ENCODE measurements at regions not wholly inside any gene's neighbourhood (a gene's known extent, or its start where the extent isn't known, plus 50 kb on each side); places are given as distances from the start of the nearest gene placed in this dataset.
A peak's percentile ranks its signal among the peaks of the same experiment; 100 is the strongest.

DNA sequence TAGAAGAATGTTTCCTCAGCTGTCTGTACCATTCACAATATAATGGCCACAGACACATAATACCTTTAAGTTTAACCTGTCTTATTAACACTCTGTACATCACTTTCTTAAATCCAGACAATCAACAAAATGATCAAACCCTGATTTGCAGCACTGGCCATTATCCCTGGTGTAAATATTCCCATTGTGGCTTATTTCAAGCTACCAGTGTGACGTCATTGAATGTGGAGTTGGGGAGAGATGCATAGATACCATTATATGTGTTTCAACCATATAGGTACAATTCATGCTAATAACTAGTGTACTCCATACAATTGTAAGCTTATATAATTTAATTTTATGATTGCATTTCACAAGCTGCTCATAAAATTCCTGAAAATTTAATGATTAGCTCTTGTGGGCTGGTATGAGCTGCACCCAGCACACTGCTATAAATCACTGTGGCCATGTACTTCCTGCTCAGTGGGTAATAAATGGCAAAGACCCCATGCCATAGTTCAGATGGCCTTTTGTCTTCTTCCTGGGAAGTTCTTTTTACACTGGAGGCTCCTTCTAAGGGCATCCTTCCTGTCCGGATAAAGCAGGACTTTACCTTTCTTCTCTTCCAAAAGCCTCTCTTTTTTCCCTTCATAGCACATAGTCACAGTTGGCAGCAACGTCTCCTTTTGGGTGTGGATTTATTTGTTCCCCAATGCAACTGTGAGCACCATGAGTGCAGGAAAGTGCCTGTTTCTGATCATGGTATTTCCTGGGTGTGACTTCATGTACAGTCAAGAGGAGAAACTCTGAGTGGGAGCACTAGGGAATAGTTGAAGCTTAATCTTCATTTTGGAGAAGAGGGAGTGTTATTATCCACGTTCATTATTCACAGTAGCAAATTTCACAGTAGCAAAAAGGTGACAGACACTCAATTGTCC lies 87.8 kb downstream of the MIAT start:
- no peak for DNase-seq (ENCODE audit: low read depth)
- H3K4me3 ChIP-seq (ENCODE audit: low read depth, low read length), result no peak overlapping the region
- TF ChIP-seq, protein P1, sequence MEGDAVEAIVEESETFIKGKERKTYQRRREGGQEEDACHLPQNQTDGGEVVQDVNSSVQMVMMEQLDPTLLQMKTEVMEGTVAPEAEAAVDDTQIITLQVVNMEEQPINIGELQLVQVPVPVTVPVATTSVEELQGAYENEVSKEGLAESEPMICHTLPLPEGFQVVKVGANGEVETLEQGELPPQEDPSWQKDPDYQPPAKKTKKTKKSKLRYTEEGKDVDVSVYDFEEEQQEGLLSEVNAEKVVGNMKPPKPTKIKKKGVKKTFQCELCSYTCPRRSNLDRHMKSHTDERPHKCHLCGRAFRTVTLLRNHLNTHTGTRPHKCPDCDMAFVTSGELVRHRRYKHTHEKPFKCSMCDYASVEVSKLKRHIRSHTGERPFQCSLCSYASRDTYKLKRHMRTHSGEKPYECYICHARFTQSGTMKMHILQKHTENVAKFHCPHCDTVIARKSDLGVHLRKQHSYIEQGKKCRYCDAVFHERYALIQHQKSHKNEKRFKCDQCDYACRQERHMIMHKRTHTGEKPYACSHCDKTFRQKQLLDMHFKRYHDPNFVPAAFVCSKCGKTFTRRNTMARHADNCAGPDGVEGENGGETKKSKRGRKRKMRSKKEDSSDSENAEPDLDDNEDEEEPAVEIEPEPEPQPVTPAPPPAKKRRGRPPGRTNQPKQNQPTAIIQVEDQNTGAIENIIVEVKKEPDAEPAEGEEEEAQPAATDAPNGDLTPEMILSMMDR (IDR thresholded peaks at IDR 0.05; ENCODE audit: insufficient read depth, low read depth, low read length), result no peak

DNA sequence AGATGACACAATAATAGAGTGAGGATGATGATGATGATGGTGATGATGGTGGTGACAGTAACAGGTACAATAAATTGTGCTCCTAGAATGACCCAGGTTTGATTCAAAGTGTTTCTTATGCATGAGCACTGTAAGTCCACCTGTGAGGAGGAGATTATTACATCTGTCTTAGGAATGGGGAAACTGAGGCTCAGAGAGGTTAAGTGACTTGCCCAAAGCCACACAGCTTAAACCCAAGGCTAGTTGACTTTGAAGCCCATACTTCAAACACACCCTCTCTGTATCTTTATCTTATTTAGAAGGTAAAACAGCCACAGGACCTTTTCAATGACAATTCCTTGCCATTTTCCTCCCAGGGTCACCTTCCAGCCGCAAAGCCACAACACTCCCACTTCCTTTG lies 88.9 kb downstream of the MIAT start:
- DNase-seq (ENCODE audit: low read depth), result no peak
- TF ChIP-seq, protein P1 (IDR thresholded peaks at IDR 0.05; ENCODE audit: insufficient read depth, low read depth, low read length), result no peak
- no peak overlapping the region for H3K4me3 ChIP-seq (ENCODE audit: low read depth, low read length)

DNA sequence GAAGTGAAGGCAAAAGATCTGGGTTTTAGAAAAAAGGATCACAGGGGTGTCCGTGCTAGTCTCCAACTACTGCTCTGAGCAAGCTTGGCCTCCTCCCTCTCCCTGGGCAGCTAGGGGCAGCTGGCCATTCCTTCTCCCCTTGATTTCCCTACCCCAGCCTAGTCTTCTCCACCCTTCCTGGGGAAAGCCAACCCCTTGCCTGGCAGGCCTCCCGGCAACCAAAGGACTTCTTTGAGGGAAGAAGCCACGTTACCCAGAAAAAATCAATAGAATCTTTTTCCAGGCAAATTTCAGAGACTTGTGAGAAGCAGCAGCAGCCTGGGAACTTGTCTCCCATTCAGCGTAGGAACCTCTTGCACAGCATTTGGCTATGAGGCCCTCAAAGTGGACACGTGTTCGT lies 91.5 kb downstream of the MIAT start:
- TF ChIP-seq, protein P1 (IDR thresholded peaks at IDR 0.05; ENCODE audit: insufficient read depth, low read depth, low read length), result no peak
- H3K4me3 ChIP-seq (ENCODE audit: low read depth, low read length), result no peak overlapping the region
- no peak for DNase-seq (ENCODE audit: low read depth)

DNA sequence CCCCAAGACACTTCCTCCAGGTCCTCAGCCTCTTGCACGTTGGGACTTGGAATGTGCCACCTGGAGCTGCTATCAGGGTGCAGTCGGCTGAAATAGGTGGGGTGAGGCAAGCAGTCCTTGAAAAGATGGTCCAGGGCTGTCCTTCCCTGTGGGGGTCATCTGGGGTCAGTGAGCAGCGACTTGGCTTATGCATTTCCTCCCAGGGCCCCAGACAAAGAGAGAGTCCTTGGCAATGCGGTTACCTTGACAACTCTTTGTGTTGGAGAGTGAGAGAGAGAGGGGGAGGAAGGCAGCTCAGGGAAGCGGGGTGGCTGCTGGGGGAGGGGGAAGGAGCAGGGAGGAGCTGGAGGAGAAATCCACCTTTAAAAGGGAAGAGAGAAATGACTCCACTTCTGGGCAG lies 93.8 kb downstream of the MIAT start:
- DNase-seq (ENCODE audit: low read depth), result no peak
- TF ChIP-seq, protein P1 (IDR thresholded peaks at IDR 0.05; ENCODE audit: insufficient read depth, low read depth, low read length), result no peak
- no peak overlapping the region for H3K4me3 ChIP-seq (ENCODE audit: low read depth, low read length)

DNA sequence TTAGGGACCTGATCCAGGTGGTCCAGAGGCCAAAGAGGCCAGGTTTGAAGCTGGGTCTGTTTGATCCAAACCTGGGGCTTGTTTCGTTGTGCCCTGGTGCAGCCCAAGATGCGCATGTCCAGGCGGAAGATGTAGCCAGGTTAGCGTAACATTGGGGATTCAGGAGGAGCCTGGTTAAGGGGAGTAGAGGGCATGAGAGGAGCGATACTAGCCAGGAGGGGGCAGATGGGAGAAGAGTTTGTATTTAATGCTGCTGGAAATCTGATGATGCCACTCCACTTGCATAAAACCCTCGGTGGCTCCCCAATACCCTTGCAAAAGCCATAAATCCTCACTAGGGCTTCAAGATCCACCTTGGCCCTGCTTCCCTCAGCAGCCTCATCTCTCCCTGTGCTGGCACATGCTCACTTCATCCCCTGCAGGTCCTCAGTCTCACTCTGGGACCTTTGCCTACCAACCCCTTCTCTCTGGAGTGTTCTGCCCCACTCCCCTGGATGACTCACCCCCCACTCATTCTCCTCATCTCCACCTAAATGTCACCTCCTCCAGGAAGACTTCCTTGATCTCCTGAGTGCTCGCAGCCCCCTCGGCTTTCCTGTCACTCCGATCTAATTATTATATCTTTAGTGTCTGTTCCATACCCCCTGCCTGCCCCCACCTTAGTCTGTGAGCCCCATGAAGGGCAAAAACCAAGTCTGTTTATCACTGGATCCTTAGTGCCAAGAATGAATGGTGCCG lies 95.9 kb downstream of the MIAT start:
- no peak for DNase-seq (ENCODE audit: low read depth)
- TF ChIP-seq, protein P1 (IDR thresholded peaks at IDR 0.05; ENCODE audit: insufficient read depth, low read depth, low read length), result peak; percentile 17
- no peak overlapping the region for H3K4me3 ChIP-seq (ENCODE audit: low read depth, low read length)

DNA sequence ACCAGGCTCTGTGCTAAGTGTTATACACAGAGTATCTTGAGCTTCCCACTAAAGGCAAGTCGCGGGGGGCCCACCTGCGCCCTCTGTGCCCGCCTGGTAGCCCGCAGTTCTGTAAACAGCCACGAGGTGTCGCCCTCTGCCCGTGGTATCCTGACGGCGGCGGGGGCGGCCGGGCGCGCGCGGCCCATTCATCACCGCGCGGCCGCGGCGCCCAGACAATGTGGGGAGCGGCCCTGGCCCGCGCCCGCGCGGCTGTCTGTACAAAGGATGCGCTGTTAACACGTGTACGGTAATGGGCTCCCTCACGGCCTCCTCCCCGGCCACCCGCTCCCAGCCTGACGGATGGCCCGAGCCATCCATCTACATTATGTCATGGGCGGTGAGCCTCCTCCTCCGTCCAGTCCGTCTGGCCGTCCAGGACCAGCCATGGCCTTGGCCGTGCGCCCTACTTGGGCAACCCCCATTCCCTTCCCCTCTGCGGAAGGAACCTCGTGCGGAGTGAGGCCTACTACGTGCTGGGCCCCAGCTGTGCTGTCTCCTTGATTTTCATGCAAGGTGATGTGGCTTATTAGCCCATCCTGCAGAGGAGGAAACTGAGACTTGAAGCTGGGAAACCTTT lies 99.4 kb downstream of the MIAT start:
- peak overlapping the region; percentile 30 for H3K4me3 ChIP-seq (ENCODE audit: low read depth, low read length)
- peak; percentile 16 for DNase-seq (ENCODE audit: low read depth)
- TF ChIP-seq, protein P1 (IDR thresholded peaks at IDR 0.05; ENCODE audit: insufficient read depth, low read depth, low read length), result peak; percentile 74

Data from fibroblast of villous mesenchyme (primary cell).